GM03348 (cell line): ENCODE measurements at regions not wholly inside any gene's neighbourhood (a gene's known extent, or its start where the extent isn't known, plus 50 kb on each side); places are given as distances from the start of the nearest gene placed in this dataset.
"Not testable (repeated sequence)": the region's sequence is repeated elsewhere in the genome, so short reads cannot be mapped to it uniquely, and the experiment has no call there.

ENCODE experiments used
- DNase-seq: peaks from one replicate; pipeline ENCODE4 v3.0.0; 2012; ENCODE audit warnings: low spot score

DNA sequence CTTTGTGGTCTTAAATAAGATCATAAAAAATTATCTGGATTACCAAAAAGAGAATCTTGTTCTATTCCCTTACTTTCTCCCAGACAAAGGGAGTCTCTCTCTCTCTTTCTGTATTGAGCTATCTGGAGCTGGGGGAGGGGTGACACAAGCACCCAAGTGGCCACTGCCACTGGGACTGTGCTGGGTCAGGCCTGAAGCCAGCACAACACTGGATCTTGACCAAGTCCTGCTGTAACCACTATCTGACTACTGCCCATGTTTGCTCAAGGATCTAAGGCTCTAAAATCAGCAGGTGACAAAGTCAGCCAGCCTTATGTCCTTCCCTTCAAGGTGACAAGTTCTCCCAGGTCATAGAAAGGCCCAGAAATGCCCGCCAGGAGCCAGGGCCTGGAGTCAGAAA is 75.0 kb upstream of the SPATA16 start:
- DNase-seq = no peak

DNA sequence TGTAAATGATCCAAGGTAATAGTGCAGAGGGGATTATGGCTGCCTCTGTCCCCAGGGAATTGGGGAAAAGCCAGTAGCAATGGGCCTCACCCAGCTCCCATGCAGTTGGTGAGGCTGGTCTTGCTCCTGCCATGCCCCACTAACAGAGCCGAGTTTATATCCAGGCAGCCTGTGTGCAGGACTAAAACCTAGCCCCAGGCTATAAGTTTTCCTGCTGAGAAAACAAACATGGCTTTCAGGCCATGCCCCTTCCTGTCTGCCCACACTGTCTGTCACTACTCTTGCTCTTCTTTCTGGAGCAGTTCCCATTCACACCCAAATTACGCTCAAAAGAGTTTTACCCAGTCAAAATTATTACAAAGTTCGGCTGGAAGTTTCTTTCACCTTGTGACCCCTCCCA is 73.5 kb upstream of the SPATA16 start:
- DNase-seq = no peak

GRCh38 chr3:173199568-173199967 is 58.5 kb upstream of the SPATA16 start:
- no peak for DNase-seq

DNA sequence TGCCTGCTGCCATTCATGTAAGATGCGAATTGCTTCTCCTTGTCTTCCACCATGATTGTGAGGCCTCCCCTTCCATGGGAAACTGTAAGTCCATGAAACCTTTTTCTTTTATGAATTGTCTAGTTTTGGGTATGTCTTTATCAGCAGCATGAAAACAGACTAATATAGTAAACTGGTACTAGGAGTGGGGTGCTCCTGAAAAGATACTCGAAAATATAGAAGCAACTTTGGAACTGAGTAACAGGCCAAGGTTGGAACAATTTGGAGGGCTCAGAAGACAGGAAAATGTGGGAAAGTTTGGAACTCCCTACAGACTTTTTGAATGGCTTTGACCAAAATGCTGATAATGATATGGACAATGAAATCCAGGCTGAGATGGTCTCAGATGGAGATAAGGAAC is 53.8 kb upstream of the SPATA16 start:
- DNase-seq = not testable (repeated sequence)

DNA sequence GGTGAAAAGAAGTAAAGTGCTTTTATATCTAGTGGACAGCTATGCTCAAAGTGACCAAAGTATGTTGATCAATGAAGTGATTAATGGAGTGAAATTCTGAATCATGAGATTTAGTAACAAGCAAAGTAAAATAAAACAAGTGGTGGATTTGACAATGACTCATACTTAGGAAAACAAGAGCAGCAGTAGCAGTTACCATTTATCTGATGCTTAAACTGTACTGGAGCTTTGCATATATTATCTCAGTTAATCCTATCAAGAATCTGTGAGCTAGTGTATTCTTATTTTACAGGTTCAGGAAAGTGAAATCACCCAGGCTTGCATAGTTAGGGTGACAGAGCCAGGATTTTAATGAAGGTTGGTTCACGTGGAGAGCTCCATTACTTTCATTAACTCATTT is 50.6 kb upstream of the SPATA16 start:
- DNase-seq = no peak
